ENCODE measurements at regions not wholly inside any gene's neighbourhood (a gene's known extent, or its start where the extent isn't known, plus 50 kb on each side); places are given as distances from the start of the nearest gene placed in this dataset.

DNA sequence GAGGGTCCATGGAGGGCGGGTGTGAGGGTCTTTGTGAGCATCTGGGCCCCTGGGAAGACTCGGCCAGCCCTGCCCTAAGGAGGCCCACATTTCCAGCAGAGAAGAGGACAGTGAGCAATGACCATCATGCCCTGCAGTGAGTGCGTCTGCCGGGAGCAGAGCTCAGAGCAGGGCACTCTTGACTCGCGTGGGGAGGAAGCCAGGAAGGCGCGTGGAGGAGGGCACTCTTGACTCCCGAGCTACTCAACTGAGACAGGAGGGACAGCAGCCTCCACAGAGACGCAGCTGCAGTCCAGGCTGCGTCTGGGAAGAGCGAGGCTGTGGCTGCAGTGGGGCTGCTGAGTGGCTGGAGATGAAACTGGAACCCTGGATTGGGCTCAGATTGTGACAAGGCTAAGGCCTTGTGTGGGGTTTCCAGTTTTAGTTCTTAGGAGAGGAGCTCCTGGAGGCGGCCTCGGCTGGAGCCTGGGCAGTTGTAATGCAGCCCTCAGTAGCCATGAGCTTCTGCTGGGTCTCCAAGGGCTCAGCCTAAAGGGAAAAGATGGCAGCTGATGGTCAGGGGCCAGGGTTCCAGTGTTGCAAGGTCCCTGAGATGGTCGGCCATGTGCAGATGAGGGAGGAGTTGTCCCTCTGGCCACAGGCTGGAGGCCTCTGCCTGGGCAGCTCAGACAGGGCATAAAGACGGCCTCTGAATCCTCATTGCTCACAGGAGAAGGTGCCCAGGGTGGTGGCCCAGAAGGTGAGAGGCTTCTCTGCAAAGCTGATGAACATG, 264.7 kb upstream of the B3GAT1 start:
- no peak overlapping the region for H3K27ac ChIP-seq
- H3K9me3 ChIP-seq (ENCODE audit: insufficient read depth, low read depth), result no peaks in the 10 kb centered on the region
- H4K20me1 ChIP-seq (ENCODE audit: insufficient read depth), result no peaks in the 10 kb centered on the region
- DNase-seq, result no peak
- no peak for TF ChIP-seq EZH2 (IDR thresholded peaks at IDR 0.05; ENCODE audit: low read depth)
- TF ChIP-seq CTCF (conservative IDR thresholded peaks at IDR 0.05), result no peak
- H3K4me3 ChIP-seq, result no peak overlapping the region
- H3K4me1 ChIP-seq (replicated peaks; ENCODE audit: insufficient read depth), result no peaks in the 10 kb centered on the region
- peaks cover 70% of the 10 kb centered on the region for H3K27me3 ChIP-seq (ENCODE audit: insufficient read depth, low read depth)
- ChIA-PET POLR2A (ENCODE audit: unreplicated experiment) (no interaction called here), CTCF (no interaction called here)
- H3K9me2 ChIP-seq (ENCODE audit: insufficient read depth), result no peaks in the 10 kb centered on the region
- no peaks in the 10 kb centered on the region for H3K79me2 ChIP-seq (ENCODE audit: low read depth)
- intact Hi-C loops (cut with micrococcal nuclease; ENCODE audit: unreplicated experiment), result no loop called here
- no peaks in the 10 kb centered on the region for H3K36me3 ChIP-seq (ENCODE audit: low read depth)
- H3K4me2 ChIP-seq, result no peak overlapping the region
- BruUV-seq (replicated peaks), result no TSS peak
- no peak overlapping the region for H2AFZ ChIP-seq
- no peaks in the 10 kb centered on the region for H3F3A ChIP-seq (ENCODE audit: insufficient read depth, low read depth)

GRCh38 chr11:134675983-134676382, 263.9 kb upstream of the B3GAT1 start:
- no peaks in the 10 kb centered on the region for H3K79me2 ChIP-seq (ENCODE audit: low read depth)
- CTCF ChIA-PET, result no interaction called here

GRCh38 chr11:134674974-134675373, 262.9 kb upstream of the B3GAT1 start:
- Histone ChIP-seq H3K9me2 (ENCODE audit: insufficient read depth) (no peaks in the 10 kb centered on the region), H3K36me3 (ENCODE audit: low read depth) (no peaks in the 10 kb centered on the region), H3F3A (ENCODE audit: insufficient read depth, low read depth) (no peaks in the 10 kb centered on the region), H3K79me2 (ENCODE audit: low read depth) (no peaks in the 10 kb centered on the region), H3K4me3 (no peak overlapping the region), H4K20me1 (ENCODE audit: insufficient read depth) (no peaks in the 10 kb centered on the region), H3K27ac (no peak overlapping the region), H2AFZ (no peak overlapping the region), H3K27me3 (ENCODE audit: insufficient read depth, low read depth) (peaks cover 75% of the 10 kb centered on the region), H3K4me1 (replicated peaks; ENCODE audit: insufficient read depth) (no peaks in the 10 kb centered on the region), H3K4me2 (no peak overlapping the region), H3K9me3 (ENCODE audit: insufficient read depth, low read depth) (no peaks in the 10 kb centered on the region)
- ChIA-PET POLR2A (ENCODE audit: unreplicated experiment) (no interaction called here), CTCF (no interaction called here)
- TF ChIP-seq CTCF (conservative IDR thresholded peaks at IDR 0.05) (no peak), EZH2 (IDR thresholded peaks at IDR 0.05; ENCODE audit: low read depth) (no peak)
- BruUV-seq (replicated peaks), result no TSS peak
- intact Hi-C loops (cut with micrococcal nuclease; ENCODE audit: unreplicated experiment), result no loop called here
- DNase-seq, result no peak

More at GRCh38 chr11:134675983-134676382, 263.9 kb upstream of the B3GAT1 start:
- H3K9me2 ChIP-seq (ENCODE audit: insufficient read depth), result no peaks in the 10 kb centered on the region
- H3K27ac ChIP-seq, result no peak overlapping the region
- BruUV-seq (replicated peaks), result no TSS peak
- no peak overlapping the region for H2AFZ ChIP-seq
- H3K27me3 ChIP-seq (ENCODE audit: insufficient read depth, low read depth), result peaks cover 70% of the 10 kb centered on the region
- no peak for DNase-seq
- H3K36me3 ChIP-seq (ENCODE audit: low read depth), result no peaks in the 10 kb centered on the region
- H4K20me1 ChIP-seq (ENCODE audit: insufficient read depth), result no peaks in the 10 kb centered on the region
- no peak overlapping the region for H3K4me3 ChIP-seq
- TF ChIP-seq EZH2 (IDR thresholded peaks at IDR 0.05; ENCODE audit: low read depth), result no peak
- TF ChIP-seq CTCF (conservative IDR thresholded peaks at IDR 0.05), result no peak
- H3K9me3 ChIP-seq (ENCODE audit: insufficient read depth, low read depth), result no peaks in the 10 kb centered on the region
- H3F3A ChIP-seq (ENCODE audit: insufficient read depth, low read depth), result no peaks in the 10 kb centered on the region
- intact Hi-C loops (cut with micrococcal nuclease; ENCODE audit: unreplicated experiment), result no loop called here
- POLR2A ChIA-PET (ENCODE audit: unreplicated experiment), result no interaction called here
- H3K4me2 ChIP-seq, result no peak overlapping the region
- no peaks in the 10 kb centered on the region for H3K4me1 ChIP-seq (replicated peaks; ENCODE audit: insufficient read depth)
